Right lobe of liver (tissue), 6 donors: ENCODE measurements at regions not wholly inside any gene's neighbourhood (a gene's known extent, or its start where the extent isn't known, plus 50 kb on each side); places are given as distances from the start of the nearest gene placed in this dataset.

Experiments
- ATAC-seq, 4 donors: fragments of 200-7000 bp; cut with Tn5 transposase; one replicate each; pipeline ENCODE4 v1.9.1; 2020; ENCODE audit warnings: mild to moderate bottlenecking in 4 of 4, moderate library complexity in 4 of 4
- DNase-seq, 3 donors: peaks; one replicate each; pipeline ENCODE4 v3.0.0-alpha.2; 2020
- H3K27ac ChIP-seq, 3 donors: fragments of 200-600 bp; one replicate each; pipeline ENCODE4 v1.8.0; 2022
- H3K27me3 ChIP-seq, 2 donors: fragments of 200-600 bp; one replicate each; pipeline ENCODE4 v1.8.0; 2022
- H3K36me3 ChIP-seq, 4 donors: fragments of 200-600 bp; sonication (generic) in 1 of 4; one replicate each; pipeline versions ENCODE4 v1.5.1 to v1.8.0; 2017 to 2022; ENCODE audit warnings: control low read depth in 1 of 4
- H3K4me1 ChIP-seq, 4 donors: fragments of 200-600 bp; sonication (generic) in 1 of 4; one replicate each; pipeline versions ENCODE4 v1.5.1 to v1.8.0; 2017 to 2022; ENCODE audit warnings: control low read depth in 1 of 4
- H3K4me3 ChIP-seq, 3 donors: fragments of 200-600 bp; one replicate each; pipeline ENCODE4 v1.8.0; 2022
- H3K9me3 ChIP-seq, 4 donors: fragments of 200-600 bp; sonication (generic) in 1 of 4; one replicate each; pipeline versions ENCODE4 v1.5.1 to v1.8.0; 2017 to 2022; ENCODE audit warnings: control low read depth in 1 of 4
- CTCF ChIP-seq, 4 donors: fragments of 200-600 bp in 3 of 4; fragments of 450-650 bp in 1 of 4; IDR thresholded peaks; one replicate each; pipeline versions ENCODE4 v1.5.1 to v1.8.0; 2016 to 2022; ENCODE audit warnings: antibody characterized with exemption in 4 of 4, mild to moderate bottlenecking in 2 of 4
- POLR2A ChIP-seq: fragments of 450-650 bp; IDR thresholded peaks from one replicate; pipeline ENCODE4 v1.6.1; 2017; ENCODE audit warnings: antibody characterized with exemption, mild to moderate bottlenecking
- WGBS: methylation state at CpG from one replicate; pipeline ENCODE4 v1.1.6; 2018; ENCODE audit warnings: low coverage, low lambda C conversion rate; ENCODE audit not compliant: insufficient coverage; ENCODE audit errors: missing lambda C conversion rate; 5-methylcytosine and 5-hydroxymethylcytosine counted together
- intact Hi-C, 2 donors: fragments of 100-400 bp; cut with DNase I; formaldehyde crosslinking; loops; one replicate each; pipeline versions ENCODE4 v1.11.2 to v1.14.1; 2022
- donor health status: DM: no; HTN: yes; CAD: no.
- donor health status: DM: no; HTN: no; CAD: no.
- donor health status: DM: no; HTN: no; CAD: no.
- donor health status: DM: no; HTN: yes; CAD: no.
- donor health status: DM: no; HTN: yes; CAD: no.

- intact Hi-C loops = no loop called here
- 28% methylated on average over 5 of the region's 5 CpGs for WGBS
Observed at GRCh38 chr11:96681019-96681716, 291.4 kb downstream of the JRKL start.

GRCh38 chr11:96694338-96694737, 304.5 kb downstream of the JRKL start:
- H3K27ac ChIP-seq = no peak overlapping the region
- no peaks in the 10 kb centered on the region for H3K4me1 ChIP-seq
- DNase-seq (no peak), ATAC-seq (no peak)
- WGBS = 55% methylated on average over 5 of the region's 5 CpGs
- no peaks in the 10 kb centered on the region for H3K27me3 ChIP-seq
- intact Hi-C loops = no loop called here
- no peaks in the 10 kb centered on the region for H3K36me3 ChIP-seq
- no peaks in the 10 kb centered on the region for H3K9me3 ChIP-seq
- no peak overlapping the region for H3K4me3 ChIP-seq
- no peak for TF ChIP-seq POLR2A
- no peak for TF ChIP-seq CTCF (IDR thresholded peaks at IDR 0.05)

More at GRCh38 chr11:96681019-96681716, 291.4 kb downstream of the JRKL start:
- H3K27ac ChIP-seq = no peak overlapping the region
- H3K9me3 ChIP-seq = no peaks in the 10 kb centered on the region
- DNase-seq = no peak
- no peaks in the 10 kb centered on the region for H3K36me3 ChIP-seq
- no peak overlapping the region for H3K4me3 ChIP-seq
- no peak for TF ChIP-seq POLR2A
- no peak for TF ChIP-seq CTCF (IDR thresholded peaks at IDR 0.05)
- no peaks in the 10 kb centered on the region for H3K27me3 ChIP-seq
- ATAC-seq = no peak
- no peaks in the 10 kb centered on the region for H3K4me1 ChIP-seq

- no peak for DNase-seq
- Histone ChIP-seq H3K27me3 (no peaks in the 10 kb centered on the region), H3K36me3 (no peaks in the 10 kb centered on the region), H3K4me1 (no peaks in the 10 kb centered on the region), H3K27ac (no peak overlapping the region), H3K9me3 (no peaks in the 10 kb centered on the region), H3K4me3 (no peak overlapping the region)
- ATAC-seq = no peak
- TF ChIP-seq POLR2A (no peak), CTCF (IDR thresholded peaks at IDR 0.05) (no peak)
- intact Hi-C loops = no loop called here
- WGBS = 6% methylated on average over 1 of the region's 1 CpG
Observed at GRCh38 chr11:96696731-96697130, 306.9 kb downstream of the JRKL start.

- no peaks in the 10 kb centered on the region for H3K9me3 ChIP-seq
- ATAC-seq = no peak
- intact Hi-C loops = no loop called here
- no peak for DNase-seq
- H3K36me3 ChIP-seq = no peaks in the 10 kb centered on the region
- no peaks in the 10 kb centered on the region for H3K27me3 ChIP-seq
- no peak overlapping the region for H3K27ac ChIP-seq
- H3K4me3 ChIP-seq = no peak overlapping the region
- WGBS = 77% methylated on average over 3 of the region's 3 CpGs
- H3K4me1 ChIP-seq = no peaks in the 10 kb centered on the region
- no peak for TF ChIP-seq POLR2A
- no peak for TF ChIP-seq CTCF (IDR thresholded peaks at IDR 0.05)
Observed at GRCh38 chr11:96697466-96697865, 307.7 kb downstream of the JRKL start.
